Body of pancreas (tissue), 4 donors: ENCODE measurements at regions not wholly inside any gene's neighbourhood (a gene's known extent, or its start where the extent isn't known, plus 50 kb on each side); places are given as distances from the start of the nearest gene placed in this dataset.
"Not testable (repeated sequence)": the region's sequence is repeated elsewhere in the genome, so short reads cannot be mapped to it uniquely, and the experiment has no call there.

Source experiments
- POLR2A ChIP-seq, 3 donors: fragments of 450-650 bp; IDR thresholded peaks; one replicate each; pipeline ENCODE4 v1.6.1; 2016; ENCODE audit warnings: antibody characterized with exemption in 3 of 3, mild to moderate bottlenecking in 2 of 3
- TF ChIP-seq, protein P1 (sequence below), 7 experiments: fragments of 450-650 bp in 4 of 7; fragments of 200-600 bp in 3 of 7; sonication (generic) in 3 of 7; IDR thresholded peaks; one replicate each; pipeline ENCODE4 v1.5.1; 2016 to 2019; ENCODE audit warnings: antibody characterized with exemption in 7 of 7

DNA sequence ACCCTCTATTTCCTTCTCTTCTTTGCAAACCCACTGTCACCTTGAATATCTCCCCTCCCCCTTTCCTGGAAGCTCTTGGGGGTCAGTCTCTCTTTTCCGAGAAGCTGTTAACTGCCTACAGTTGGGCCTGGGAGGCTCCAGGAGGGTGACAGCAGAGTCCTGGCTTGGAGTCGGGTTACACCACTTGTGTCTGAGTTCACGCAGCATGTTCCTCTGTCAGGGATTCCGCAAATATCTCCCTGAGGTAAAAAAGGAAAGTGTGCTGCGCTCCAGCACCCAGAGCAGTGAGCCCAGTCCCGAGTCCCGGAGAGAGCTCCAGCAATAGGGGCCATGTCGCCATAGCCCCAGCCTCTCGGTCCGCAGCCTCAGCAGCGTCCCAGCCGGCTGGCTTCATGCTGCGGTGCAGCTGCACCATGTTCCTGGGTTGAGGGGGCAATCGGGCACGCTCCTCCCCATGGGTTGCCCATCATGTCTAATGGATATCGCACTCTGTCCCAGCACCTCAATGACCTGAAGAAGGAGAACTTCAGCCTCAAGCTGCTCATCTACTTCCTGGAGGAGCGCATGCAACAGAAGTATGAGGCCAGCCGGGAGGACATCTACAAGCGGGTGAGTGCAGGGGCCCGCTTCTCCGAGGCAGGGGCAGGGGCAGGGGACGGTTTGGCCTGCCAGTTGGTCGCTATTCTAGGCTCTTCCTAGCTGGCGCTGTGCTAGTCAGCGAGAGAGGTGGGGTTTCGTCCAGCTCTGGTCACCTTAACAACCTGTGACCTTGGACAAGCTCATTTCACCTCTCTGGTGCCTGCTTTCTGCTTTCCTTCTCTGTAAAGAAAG, 101.3 kb upstream of the SEC22B start:
- TF ChIP-seq, protein P1, sequence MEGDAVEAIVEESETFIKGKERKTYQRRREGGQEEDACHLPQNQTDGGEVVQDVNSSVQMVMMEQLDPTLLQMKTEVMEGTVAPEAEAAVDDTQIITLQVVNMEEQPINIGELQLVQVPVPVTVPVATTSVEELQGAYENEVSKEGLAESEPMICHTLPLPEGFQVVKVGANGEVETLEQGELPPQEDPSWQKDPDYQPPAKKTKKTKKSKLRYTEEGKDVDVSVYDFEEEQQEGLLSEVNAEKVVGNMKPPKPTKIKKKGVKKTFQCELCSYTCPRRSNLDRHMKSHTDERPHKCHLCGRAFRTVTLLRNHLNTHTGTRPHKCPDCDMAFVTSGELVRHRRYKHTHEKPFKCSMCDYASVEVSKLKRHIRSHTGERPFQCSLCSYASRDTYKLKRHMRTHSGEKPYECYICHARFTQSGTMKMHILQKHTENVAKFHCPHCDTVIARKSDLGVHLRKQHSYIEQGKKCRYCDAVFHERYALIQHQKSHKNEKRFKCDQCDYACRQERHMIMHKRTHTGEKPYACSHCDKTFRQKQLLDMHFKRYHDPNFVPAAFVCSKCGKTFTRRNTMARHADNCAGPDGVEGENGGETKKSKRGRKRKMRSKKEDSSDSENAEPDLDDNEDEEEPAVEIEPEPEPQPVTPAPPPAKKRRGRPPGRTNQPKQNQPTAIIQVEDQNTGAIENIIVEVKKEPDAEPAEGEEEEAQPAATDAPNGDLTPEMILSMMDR (IDR thresholded peaks at IDR 0.05) = not testable (repeated sequence)
- not testable (repeated sequence) for TF ChIP-seq POLR2A (IDR thresholded peaks at IDR 0.05)
